K562 (cell line): ENCODE measurements at regions not wholly inside any gene's neighbourhood (a gene's known extent, or its start where the extent isn't known, plus 50 kb on each side); places are given as distances from the start of the nearest gene placed in this dataset.

Source experiments
- ATAC-seq: fragments of 200-7000 bp; cut with Tn5 transposase; 3 replicates; pipeline ENCODE4 v1.9.1; 2020; ENCODE audit warnings: moderate library complexity
- BruUV-seq: library from RNA; stranded (reverse); fragments of 400-500 nt; replicated peaks from 2 replicates; lab custom pipeline; 2021; lab: Mats Ljungman, UMichigan
- CTCF ChIA-PET: fragments of 300-600 bp; formaldehyde crosslinking; extraction: SDS; loops from one replicate; lab custom pipeline; 2021; ENCODE audit warnings: low intra/inter-chr PET ratio; lab: Yijun Ruan, JAX
- POLR2A ChIA-PET: fragments of 300-600, 350-650 bp; sonication (Branson Sonifier 250); formaldehyde crosslinking; extraction: SDS; loops from one replicate; lab custom pipeline; 2021; ENCODE audit warnings: antibody characterized with exemption, inconsistent platforms; lab: Yijun Ruan, JAX
- DNase-seq, 4 experiments: peaks; one replicate each; pipeline versions ENCODE4 v3.0.0 to v3.0.0-alpha.2; 2011 to 2018; ENCODE audit warnings: low spot score in 3 of 4, mixed read lengths in 3 of 4; ENCODE audit errors: extremely low read depth in 1 of 4
- FAIRE-seq: peaks from 2 replicates; lab custom pipeline; 2011; peaks lifted over from hg19 to GRCh38; lab: Jason Lieb, UNC
- H2AFZ ChIP-seq: 2 replicates; pipeline ENCODE4 v1.6.0; 2011; ENCODE audit warnings: low read depth, low read length, control low read depth, inconsistent platforms
- H3K27ac ChIP-seq: fragments of 200-600 bp; 3 replicates; pipeline ENCODE4 v1.8.0; 2011; ENCODE audit warnings: low read depth, mild to moderate bottlenecking, control low read depth, inconsistent platforms, low read length, moderate library complexity, mixed read lengths; ENCODE audit errors: extremely low read depth
- H3K27me3 ChIP-seq, 2 experiments: fragments of 300-600 bp in 1 of 2; 2 replicates in 1 of 2; 3 replicates in 1 of 2; pipeline versions ENCODE4 v1.6.0 to v1.8.0; 2011; ENCODE audit warnings: inconsistent platforms in 2 of 2, low read length in 2 of 2, mild to moderate bottlenecking in 1 of 2, mixed read lengths in 1 of 2, moderate library complexity in 1 of 2; ENCODE audit not compliant: control insufficient read depth in 2 of 2, insufficient read depth in 2 of 2
- H3K36me3 ChIP-seq: fragments of 300-600 bp; 3 replicates; pipeline ENCODE4 v1.8.0; 2011; ENCODE audit warnings: mild to moderate bottlenecking, low read length, inconsistent platforms; ENCODE audit not compliant: control insufficient read depth, insufficient read depth
- H3K4me1 ChIP-seq, 2 experiments: fragments of 200-600 bp in 1 of 2; replicated peaks in 1 of 2; 2 replicates in 1 of 2; 3 replicates in 1 of 2; pipeline versions ENCODE4 v1.5.1 to v1.8.0; 2011; ENCODE audit warnings: inconsistent platforms in 2 of 2, low read length in 2 of 2, mild to moderate bottlenecking in 1 of 2, mixed read lengths in 1 of 2, moderate library complexity in 1 of 2; ENCODE audit not compliant: control insufficient read depth in 2 of 2, insufficient read depth in 2 of 2
- H3K4me2 ChIP-seq: 2 replicates; pipeline ENCODE4 v1.6.1; 2011; ENCODE audit warnings: low read length, control low read depth, inconsistent platforms, mixed read lengths; ENCODE audit not compliant: insufficient read depth
- H3K4me3 ChIP-seq: fragments of 200-600 bp; sonication (generic), shearing (Covaris generic); 2 replicates; pipeline ENCODE4 v1.5.1; 2016; ENCODE audit warnings: control low read depth, inconsistent platforms
- H3K79me2 ChIP-seq: fragments of 200-600 bp; 3 replicates; pipeline ENCODE4 v1.8.0; 2011; ENCODE audit warnings: low read length, inconsistent platforms; ENCODE audit not compliant: control insufficient read depth, insufficient read depth
- H3K9ac ChIP-seq, 2 experiments: 2 replicates each; pipeline versions ENCODE4 v1.6.0 to v1.6.1; 2011; ENCODE audit warnings: low read depth in 2 of 2, low read length in 2 of 2, control low read depth in 1 of 2, inconsistent platforms in 1 of 2, mild to moderate bottlenecking in 1 of 2, mixed read lengths in 1 of 2; ENCODE audit not compliant: insufficient read depth in 1 of 2
- H3K9me1 ChIP-seq: one replicate; pipeline ENCODE4 v1.6.0; 2011; ENCODE audit warnings: inconsistent platforms, mild to moderate bottlenecking, low read length, moderate library complexity; ENCODE audit not compliant: control insufficient read depth, insufficient read depth
- H3K9me3 ChIP-seq: replicated peaks from 2 replicates; pipeline ENCODE4 v1.5.1; 2011; ENCODE audit warnings: low read depth, low read length, inconsistent platforms; ENCODE audit not compliant: control insufficient read depth, insufficient read depth
- H4K20me1 ChIP-seq: replicated peaks from 2 replicates; pipeline ENCODE4 v1.6.1; 2011; ENCODE audit warnings: low read length, inconsistent platforms, mixed read lengths; ENCODE audit not compliant: control insufficient read depth, insufficient read depth
- ATF7 ChIP-seq: fragments of 450-650 bp; IDR thresholded peaks from 2 replicates; pipeline ENCODE4 v1.7.1; 2014; ENCODE audit warnings: mild to moderate bottlenecking, moderate library complexity
- CHAMP1 ChIP-seq: fragments of 450-650 bp; IDR thresholded peaks from 2 replicates; pipeline ENCODE4 v1.6.1; 2016; ENCODE audit warnings: mild to moderate bottlenecking
- MLLT1 ChIP-seq, 2 experiments: fragments of 450-650 bp; IDR thresholded peaks; 2 replicates each; pipeline ENCODE4 v1.6.1; 2016
- ZNF282 ChIP-seq: sonication (generic); formaldehyde crosslinking; IDR thresholded peaks from 2 replicates; pipeline ENCODE4 v1.8.1; 2023; ENCODE audit warnings: missing genetic modification reagents
- ZNF785 ChIP-seq: fragments of 250-450 bp; sonication (Bioruptor Pico); IDR thresholded peaks from 2 replicates; pipeline ENCODE4 v1.4.0; 2020; ENCODE audit warnings: mild to moderate bottlenecking
- WGBS: fragments of 100-300 bp; shearing (Covaris generic); methylation state at CpG from one replicate; pipeline ENCODE4 v1.1.6; 2016; ENCODE audit warnings: low coverage, mixed read lengths; ENCODE audit not compliant: insufficient coverage; ENCODE audit errors: missing lambda C conversion rate; 5-methylcytosine and 5-hydroxymethylcytosine counted together
- in situ Hi-C: fragments of 300-500 bp; cut with MboI; formaldehyde crosslinking; loops from 4 replicates; pipeline ENCODE4 v1.15.0; 2018; ENCODE audit warnings: inconsistent platforms, mixed read lengths
- intact Hi-C: fragments of 100-400 bp; cut with micrococcal nuclease; formaldehyde crosslinking; loops from 2 replicates; pipeline ENCODE4 v1.14.2; 2022

- TF ChIP-seq MLLT1 (IDR thresholded peaks at IDR 0.05), result no peak
- TF ChIP-seq ZNF785, result no peak
- TF ChIP-seq CHAMP1, result no peak
- TF ChIP-seq, all 486 proteins: peak for 0
These were observed 83.2 kb upstream of the EYA4 start (continued) for GRCh38 chr6:133157995-133158394.

- Histone ChIP-seq H2AFZ (no peak overlapping the region), H3K36me3 (no peaks in the 10 kb centered on the region), H3K4me3 (no peak overlapping the region), H3K27me3 (no peaks in the 10 kb centered on the region), H3K4me1 (no peaks in the 10 kb centered on the region), H3K9me3 (no peaks in the 10 kb centered on the region), H3K4me2 (no peak overlapping the region), H3K9me1 (no peaks in the 10 kb centered on the region), H4K20me1 (no peaks in the 10 kb centered on the region), H3K79me2 (no peaks in the 10 kb centered on the region), H3K9ac (no peak overlapping the region), H3K27ac (no peak overlapping the region)
- ATAC-seq, result no peak
- POLR2A ChIA-PET, result no interaction called here
- no peak for DNase-seq
- CTCF ChIA-PET, result no interaction called here
- FAIRE-seq, result no peak
- 0% methylated on average over 2 of the region's 2 CpGs for WGBS
- in situ Hi-C loops (loop anchor here (25.0 kb wide), 1 partner anchor 928 kb away; no protein-coding TSS in a partner anchor), intact Hi-C loops (no loop called here)
- BruUV-seq, result no TSS peak
- TF ChIP-seq ZNF282 (CRISPR knock-in tag), result no peak
- TF ChIP-seq ATF7, result no peak
These were observed 81.8 kb upstream of the EYA4 start for GRCh38 chr6:133159255-133159795.
